AG09309 (cell line): ENCODE measurements at regions not wholly inside any gene's neighbourhood (a gene's known extent, or its start where the extent isn't known, plus 50 kb on each side); places are given as distances from the start of the nearest gene placed in this dataset.

Experiments
- DNase-seq: peaks from one replicate; pipeline ENCODE4 v3.0.0-alpha.2; 2010; ENCODE audit warnings: low read depth
- H3K4me3 ChIP-seq: 2 replicates; pipeline ENCODE4 v1.5.1; 2011; ENCODE audit warnings: mild to moderate bottlenecking, low read depth, low read length, moderate library complexity; ENCODE audit not compliant: control insufficient read depth
- CTCF ChIP-seq: IDR thresholded peaks from 2 replicates; pipeline ENCODE4 v1.5.1; 2011; ENCODE audit warnings: mild to moderate bottlenecking, low read depth, low read length, inconsistent platforms; ENCODE audit not compliant: insufficient read depth, control insufficient read depth; ENCODE audit errors: missing control alignments

GRCh38 chr1:228905701-228906101 lies 170.4 kb downstream of the RHOU start:
- TF ChIP-seq CTCF: no peak
- no peak overlapping the region for H3K4me3 ChIP-seq
- DNase-seq: no peak

- H3K4me3 ChIP-seq: no peak overlapping the region
- no peak for DNase-seq
- TF ChIP-seq CTCF: no peak
Measured at GRCh38 chr1:228906223-228906860, 171.1 kb downstream of the RHOU start.

GRCh38 chr1:228911225-228912210 lies 176.2 kb downstream of the RHOU start:
- H3K4me3 ChIP-seq: no peak overlapping the region
- TF ChIP-seq CTCF: no peak
- no peak for DNase-seq

GRCh38 chr1:228913626-228914414 lies 178.5 kb downstream of the RHOU start:
- TF ChIP-seq CTCF: no peak
- DNase-seq: no peak
- no peak overlapping the region for H3K4me3 ChIP-seq

- no peak overlapping the region for H3K4me3 ChIP-seq
- DNase-seq: no peak
- no peak for TF ChIP-seq CTCF
Measured at GRCh38 chr1:228914700-228915099, 179.4 kb downstream of the RHOU start.

GRCh38 chr1:228917342-228917741 lies 182.1 kb downstream of the RHOU start:
- TF ChIP-seq CTCF: no peak
- DNase-seq: no peak
- H3K4me3 ChIP-seq: no peak overlapping the region
